ENCODE measurements at regions not wholly inside any gene's neighbourhood (a gene's known extent, or its start where the extent isn't known, plus 50 kb on each side); places are given as distances from the start of the nearest gene placed in this dataset.

DNA sequence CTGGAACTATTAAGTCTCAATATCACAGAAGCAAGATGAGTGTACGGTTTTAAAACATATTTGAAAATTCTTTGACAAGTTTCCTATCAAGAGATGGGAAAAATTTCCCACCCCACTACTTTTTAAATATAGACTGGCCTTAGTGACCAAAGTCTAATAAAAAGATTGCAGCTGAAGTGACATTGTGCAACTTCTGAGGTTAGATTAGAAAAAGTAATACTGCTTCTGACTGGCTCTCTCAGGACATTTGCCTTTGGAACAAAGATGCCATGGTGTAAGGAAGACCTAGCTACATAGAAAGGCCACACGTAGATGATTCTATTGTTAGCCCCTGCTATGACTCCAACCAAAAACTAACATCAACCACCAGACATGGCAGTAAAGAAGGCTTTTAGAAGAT, 138.7 kb upstream of the FAM47C start:
- Histone ChIP-seq H3F3A (replicated peaks; ENCODE audit: low read depth) (no peaks in the 10 kb centered on the region), H3K79me2 (replicated peaks; ENCODE audit: insufficient read depth) (no peaks in the 10 kb centered on the region), H2AFZ (no peak overlapping the region), H3K36me3 (ENCODE audit: insufficient read depth) (no peaks in the 10 kb centered on the region), H3K27me3 (ENCODE audit: insufficient read depth) (no peaks in the 10 kb centered on the region), H4K20me1 (replicated peaks; ENCODE audit: insufficient read depth) (no peaks in the 10 kb centered on the region), H3K4me1 (ENCODE audit: insufficient read depth) (no peaks in the 10 kb centered on the region), H3K9me2 (ENCODE audit: insufficient read depth) (no peaks in the 10 kb centered on the region), H3K27ac (ENCODE audit: low read depth) (no peak overlapping the region), H3K4me2 (no peak overlapping the region), H3K4me3 (no peak overlapping the region)
- ATAC-seq, result no peak
- Mint-ChIP-seq H3K27me3 (ENCODE audit: insufficient read depth, low read depth, poor library complexity) (no peaks in the 10 kb centered on the region), H3K9me3 (no peaks in the 10 kb centered on the region), H3K4me3 (no peak overlapping the region), H3K4me1 (no peaks in the 10 kb centered on the region), H3K27ac (no peak overlapping the region), H3K36me3 (ENCODE audit: low read depth) (no peaks in the 10 kb centered on the region)
- no peak for DNase-seq (ENCODE audit: low spot score)
- TF ChIP-seq CTCF (conservative IDR thresholded peaks at IDR 0.05; ENCODE audit: low read depth in 2 of 2) (no peak), EZH2 (IDR thresholded peaks at IDR 0.05; ENCODE audit: low read depth, unreplicated experiment) (no peak), ZNF331 (CRISPR knock-in tag; IDR thresholded peaks at IDR 0.05; ENCODE audit: low read depth) (no peak), POLR2AphosphoS5 (IDR thresholded peaks at IDR 0.05; ENCODE audit: low read depth) (no peak), STAT1 (IDR thresholded peaks at IDR 0.05; ENCODE audit: unreplicated experiment) (no peak), CREB1 (CRISPR knock-in tag; IDR thresholded peaks at IDR 0.05; ENCODE audit: low read depth) (no peak), NANOG (IDR thresholded peaks at IDR 0.05; ENCODE audit: borderline replicate concordance) (no peak), ETS1 (IDR thresholded peaks at IDR 0.05) (no peak), JUNB (IDR thresholded peaks at IDR 0.05; ENCODE audit: unreplicated experiment) (no peak), EZH2phosphoT487 (IDR thresholded peaks at IDR 0.05; ENCODE audit: unreplicated experiment) (no peak), ZNF114 (CRISPR knock-in tag; IDR thresholded peaks at IDR 0.05) (no peak)
- TF ChIP-seq, protein P1, sequence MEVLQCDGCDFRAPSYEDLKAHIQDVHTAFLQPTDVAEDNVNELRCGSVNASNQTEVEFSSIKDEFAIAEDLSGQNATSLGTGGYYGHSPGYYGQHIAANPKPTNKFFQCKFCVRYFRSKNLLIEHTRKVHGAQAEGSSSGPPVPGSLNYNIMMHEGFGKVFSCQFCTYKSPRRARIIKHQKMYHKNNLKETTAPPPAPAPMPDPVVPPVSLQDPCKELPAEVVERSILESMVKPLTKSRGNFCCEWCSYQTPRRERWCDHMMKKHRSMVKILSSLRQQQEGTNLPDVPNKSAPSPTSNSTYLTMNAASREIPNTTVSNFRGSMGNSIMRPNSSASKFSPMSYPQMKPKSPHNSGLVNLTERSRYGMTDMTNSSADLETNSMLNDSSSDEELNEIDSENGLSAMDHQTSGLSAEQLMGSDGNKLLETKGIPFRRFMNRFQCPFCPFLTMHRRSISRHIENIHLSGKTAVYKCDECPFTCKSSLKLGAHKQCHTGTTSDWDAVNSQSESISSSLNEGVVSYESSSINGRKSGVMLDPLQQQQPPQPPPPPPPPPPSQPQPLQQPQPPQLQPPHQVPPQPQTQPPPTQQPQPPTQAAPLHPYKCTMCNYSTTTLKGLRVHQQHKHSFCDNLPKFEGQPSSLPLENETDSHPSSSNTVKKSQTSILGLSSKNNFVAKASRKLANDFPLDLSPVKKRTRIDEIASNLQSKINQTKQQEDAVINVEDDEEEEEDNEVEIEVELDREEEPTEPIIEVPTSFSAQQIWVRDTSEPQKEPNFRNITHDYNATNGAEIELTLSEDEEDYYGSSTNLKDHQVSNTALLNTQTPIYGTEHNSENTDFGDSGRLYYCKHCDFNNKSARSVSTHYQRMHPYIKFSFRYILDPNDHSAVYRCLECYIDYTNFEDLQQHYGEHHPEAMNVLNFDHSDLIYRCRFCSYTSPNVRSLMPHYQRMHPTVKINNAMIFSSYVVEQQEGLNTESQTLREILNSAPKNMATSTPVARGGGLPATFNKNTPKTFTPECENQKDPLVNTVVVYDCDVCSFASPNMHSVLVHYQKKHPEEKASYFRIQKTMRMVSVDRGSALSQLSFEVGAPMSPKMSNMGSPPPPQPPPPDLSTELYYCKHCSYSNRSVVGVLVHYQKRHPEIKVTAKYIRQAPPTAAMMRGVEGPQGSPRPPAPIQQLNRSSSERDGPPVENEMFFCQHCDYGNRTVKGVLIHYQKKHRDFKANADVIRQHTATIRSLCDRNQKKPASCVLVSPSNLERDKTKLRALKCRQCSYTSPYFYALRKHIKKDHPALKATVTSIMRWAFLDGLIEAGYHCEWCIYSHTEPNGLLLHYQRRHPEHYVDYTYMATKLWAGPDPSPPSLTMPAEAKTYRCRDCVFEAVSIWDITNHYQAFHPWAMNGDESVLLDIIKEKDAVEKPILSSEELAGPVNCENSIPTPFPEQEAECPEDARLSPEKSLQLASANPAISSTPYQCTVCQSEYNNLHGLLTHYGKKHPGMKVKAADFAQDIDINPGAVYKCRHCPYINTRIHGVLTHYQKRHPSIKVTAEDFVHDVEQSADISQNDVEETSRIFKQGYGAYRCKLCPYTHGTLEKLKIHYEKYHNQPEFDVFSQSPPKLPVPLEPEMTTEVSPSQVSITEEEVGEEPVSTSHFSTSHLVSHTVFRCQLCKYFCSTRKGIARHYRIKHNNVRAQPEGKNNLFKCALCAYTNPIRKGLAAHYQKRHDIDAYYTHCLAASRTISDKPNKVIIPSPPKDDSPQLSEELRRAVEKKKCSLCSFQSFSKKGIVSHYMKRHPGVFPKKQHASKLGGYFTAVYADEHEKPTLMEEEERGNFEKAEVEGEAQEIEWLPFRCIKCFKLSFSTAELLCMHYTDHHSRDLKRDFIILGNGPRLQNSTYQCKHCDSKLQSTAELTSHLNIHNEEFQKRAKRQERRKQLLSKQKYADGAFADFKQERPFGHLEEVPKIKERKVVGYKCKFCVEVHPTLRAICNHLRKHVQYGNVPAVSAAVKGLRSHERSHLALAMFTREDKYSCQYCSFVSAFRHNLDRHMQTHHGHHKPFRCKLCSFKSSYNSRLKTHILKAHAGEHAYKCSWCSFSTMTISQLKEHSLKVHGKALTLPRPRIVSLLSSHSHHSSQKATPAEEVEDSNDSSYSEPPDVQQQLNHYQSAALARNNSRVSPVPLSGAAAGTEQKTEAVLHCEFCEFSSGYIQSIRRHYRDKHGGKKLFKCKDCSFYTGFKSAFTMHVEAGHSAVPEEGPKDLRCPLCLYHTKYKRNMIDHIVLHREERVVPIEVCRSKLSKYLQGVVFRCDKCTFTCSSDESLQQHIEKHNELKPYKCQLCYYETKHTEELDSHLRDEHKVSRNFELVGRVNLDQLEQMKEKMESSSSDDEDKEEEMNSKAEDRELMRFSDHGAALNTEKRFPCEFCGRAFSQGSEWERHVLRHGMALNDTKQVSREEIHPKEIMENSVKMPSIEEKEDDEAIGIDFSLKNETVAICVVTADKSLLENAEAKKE (CRISPR knock-in tag; IDR thresholded peaks at IDR 0.05), result no peak
- TF ChIP-seq, protein P2, sequence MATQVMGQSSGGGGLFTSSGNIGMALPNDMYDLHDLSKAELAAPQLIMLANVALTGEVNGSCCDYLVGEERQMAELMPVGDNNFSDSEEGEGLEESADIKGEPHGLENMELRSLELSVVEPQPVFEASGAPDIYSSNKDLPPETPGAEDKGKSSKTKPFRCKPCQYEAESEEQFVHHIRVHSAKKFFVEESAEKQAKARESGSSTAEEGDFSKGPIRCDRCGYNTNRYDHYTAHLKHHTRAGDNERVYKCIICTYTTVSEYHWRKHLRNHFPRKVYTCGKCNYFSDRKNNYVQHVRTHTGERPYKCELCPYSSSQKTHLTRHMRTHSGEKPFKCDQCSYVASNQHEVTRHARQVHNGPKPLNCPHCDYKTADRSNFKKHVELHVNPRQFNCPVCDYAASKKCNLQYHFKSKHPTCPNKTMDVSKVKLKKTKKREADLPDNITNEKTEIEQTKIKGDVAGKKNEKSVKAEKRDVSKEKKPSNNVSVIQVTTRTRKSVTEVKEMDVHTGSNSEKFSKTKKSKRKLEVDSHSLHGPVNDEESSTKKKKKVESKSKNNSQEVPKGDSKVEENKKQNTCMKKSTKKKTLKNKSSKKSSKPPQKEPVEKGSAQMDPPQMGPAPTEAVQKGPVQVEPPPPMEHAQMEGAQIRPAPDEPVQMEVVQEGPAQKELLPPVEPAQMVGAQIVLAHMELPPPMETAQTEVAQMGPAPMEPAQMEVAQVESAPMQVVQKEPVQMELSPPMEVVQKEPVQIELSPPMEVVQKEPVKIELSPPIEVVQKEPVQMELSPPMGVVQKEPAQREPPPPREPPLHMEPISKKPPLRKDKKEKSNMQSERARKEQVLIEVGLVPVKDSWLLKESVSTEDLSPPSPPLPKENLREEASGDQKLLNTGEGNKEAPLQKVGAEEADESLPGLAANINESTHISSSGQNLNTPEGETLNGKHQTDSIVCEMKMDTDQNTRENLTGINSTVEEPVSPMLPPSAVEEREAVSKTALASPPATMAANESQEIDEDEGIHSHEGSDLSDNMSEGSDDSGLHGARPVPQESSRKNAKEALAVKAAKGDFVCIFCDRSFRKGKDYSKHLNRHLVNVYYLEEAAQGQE (IDR thresholded peaks at IDR 0.05; ENCODE audit: unreplicated experiment), result no peak
